CD8-positive, alpha-beta memory T cell (primary cell): ENCODE measurements at regions not wholly inside any gene's neighbourhood (a gene's known extent, or its start where the extent isn't known, plus 50 kb on each side); places are given as distances from the start of the nearest gene placed in this dataset.

Experiments
- CTCF ChIA-PET: fragments of 350-600 bp; sonication (Branson Sonifier 250); formaldehyde crosslinking; loops from one replicate; lab custom pipeline; 2021; ENCODE audit warnings: antibody characterized with exemption; lab: Charles Lee
- POLR2A ChIA-PET: fragments of 350-600 bp; sonication (Branson Sonifier 250); formaldehyde crosslinking; loops from one replicate; lab custom pipeline; 2021; ENCODE audit warnings: antibody characterized with exemption; lab: Charles Lee
- DNase-seq, 5 donors: peaks; one replicate each; pipeline versions ENCODE4 v3.0.0 to v3.0.0-alpha.2; 2020 to 2022; ENCODE audit warnings: mixed read lengths in 1 of 5
- H3K27ac ChIP-seq: one replicate; pipeline ENCODE4 v1.7.0; 2013; ENCODE audit warnings: low read depth, mild to moderate bottlenecking, low read length, moderate library complexity
- H3K27me3 ChIP-seq: 2 replicates; pipeline ENCODE4 v1.7.0; 2013; ENCODE audit warnings: low read length, mild to moderate bottlenecking; ENCODE audit not compliant: insufficient read depth, poor library complexity, severe bottlenecking
- H3K36me3 ChIP-seq: 2 replicates; pipeline ENCODE4 v1.7.0; 2013; ENCODE audit warnings: mild to moderate bottlenecking, low read length, moderate library complexity; ENCODE audit not compliant: insufficient read depth
- H3K4me1 ChIP-seq: 2 replicates; pipeline ENCODE4 v1.7.0; 2013; ENCODE audit warnings: mild to moderate bottlenecking, low read length, moderate library complexity; ENCODE audit not compliant: insufficient read depth
- H3K4me3 ChIP-seq: 2 replicates; pipeline ENCODE4 v1.7.0; 2013; ENCODE audit warnings: mild to moderate bottlenecking, low read length
- H3K9me3 ChIP-seq: 2 replicates; pipeline ENCODE4 v1.7.0; 2013; ENCODE audit warnings: mild to moderate bottlenecking, low read length
- H3K27ac Mint-ChIP-seq, 8 donors: one replicate each; pipeline ENCODE4 v1.8.0; 2020 to 2021; ENCODE audit warnings: mixed read lengths in 8 of 8, mild to moderate bottlenecking in 6 of 8, inconsistent platforms in 3 of 8, moderate library complexity in 3 of 8
- H3K27me3 Mint-ChIP-seq, 2 donors: one replicate each; pipeline ENCODE4 v1.8.0; 2020 to 2021; ENCODE audit warnings: mixed read lengths in 2 of 2, mild to moderate bottlenecking in 1 of 2, moderate library complexity in 1 of 2
- H3K36me3 Mint-ChIP-seq, 3 donors: one replicate each; pipeline ENCODE4 v1.8.0; 2020 to 2021; ENCODE audit warnings: mixed read lengths in 3 of 3, inconsistent platforms in 1 of 3, mild to moderate bottlenecking in 1 of 3
- H3K4me1 Mint-ChIP-seq, 3 donors: one replicate each; pipeline ENCODE4 v1.8.0; 2020 to 2021; ENCODE audit warnings: mixed read lengths in 3 of 3, inconsistent platforms in 1 of 3, mild to moderate bottlenecking in 1 of 3
- H3K4me3 Mint-ChIP-seq, 7 donors: one replicate each; pipeline ENCODE4 v1.8.0; 2020 to 2021; ENCODE audit warnings: mixed read lengths in 7 of 7, mild to moderate bottlenecking in 6 of 7, moderate library complexity in 4 of 7, inconsistent platforms in 2 of 7
- H3K9me3 Mint-ChIP-seq, 5 donors: one replicate each; pipeline ENCODE4 v1.8.0; 2020 to 2022; ENCODE audit warnings: mixed read lengths in 5 of 5, mild to moderate bottlenecking in 3 of 5, moderate library complexity in 2 of 5, inconsistent platforms in 1 of 5

- CTCF ChIA-PET, result interaction anchor here (1.0 kb wide), 1 partner anchor 16 kb away, joined by 3 read pairs; no protein-coding TSS in a partner anchor
- H3K27me3 Mint-ChIP-seq, result peaks cover 1 to 11% of the 10 kb centered on the region in 2 donors
- no peak overlapping the region for H3K27ac Mint-ChIP-seq
- DNase-seq, result no peak
- H3K36me3 Mint-ChIP-seq, result no peaks in the 10 kb centered on the region
- no peaks in the 10 kb centered on the region for H3K4me1 Mint-ChIP-seq
- H3K9me3 Mint-ChIP-seq, result peaks cover 0 to 6% (median 3%) of the 10 kb centered on the region in 5 donors
- Histone ChIP-seq H3K36me3 (no peaks in the 10 kb centered on the region), H3K27me3 (no peaks in the 10 kb centered on the region), H3K4me1 (no peaks in the 10 kb centered on the region), H3K27ac (no peak overlapping the region), H3K9me3 (no peaks in the 10 kb centered on the region), H3K4me3 (no peak overlapping the region)
- H3K4me3 Mint-ChIP-seq, result no peak overlapping the region
- POLR2A ChIA-PET, result no interaction called here
Observed at GRCh38 chr17:33469421-33469820, 176.3 kb upstream of the ASIC2 start.

- Mint-ChIP-seq H3K4me3 (no peak overlapping the region), H3K27me3 (peaks cover 1 to 16% of the 10 kb centered on the region in 2 donors), H3K4me1 (no peaks in the 10 kb centered on the region), H3K9me3 (peaks cover 0 to 6% (median 2%) of the 10 kb centered on the region in 5 donors), H3K27ac (no peak overlapping the region), H3K36me3 (no peaks in the 10 kb centered on the region)
- Histone ChIP-seq H3K4me3 (no peak overlapping the region), H3K27me3 (no peaks in the 10 kb centered on the region), H3K4me1 (no peaks in the 10 kb centered on the region), H3K27ac (no peak overlapping the region), H3K36me3 (no peaks in the 10 kb centered on the region), H3K9me3 (no peaks in the 10 kb centered on the region)
- CTCF ChIA-PET, result interaction anchor here (1.0 kb wide), 1 partner anchor 16 kb away, joined by 3 read pairs; no protein-coding TSS in a partner anchor
- no peak for DNase-seq
- POLR2A ChIA-PET, result no interaction called here
Observed at GRCh38 chr17:33469911-33470310, 176.8 kb upstream of the ASIC2 start.

GRCh38 chr17:33473061-33473460, 180.0 kb upstream of the ASIC2 start:
- Mint-ChIP-seq H3K27ac (no peak overlapping the region), H3K27me3 (peaks cover 1 to 22% of the 10 kb centered on the region in 2 donors), H3K36me3 (no peaks in the 10 kb centered on the region), H3K4me1 (no peaks in the 10 kb centered on the region), H3K4me3 (no peak overlapping the region), H3K9me3 (peaks cover 0 to 2% (median 0%) of the 10 kb centered on the region in 5 donors)
- H3K27me3 ChIP-seq, result no peaks in the 10 kb centered on the region
- ChIA-PET CTCF (no interaction called here), POLR2A (no interaction called here)
- no peaks in the 10 kb centered on the region for H3K9me3 ChIP-seq
- H3K4me3 ChIP-seq, result no peak overlapping the region
- no peaks in the 10 kb centered on the region for H3K4me1 ChIP-seq
- no peak for DNase-seq
- no peaks in the 10 kb centered on the region for H3K36me3 ChIP-seq
- H3K27ac ChIP-seq, result no peak overlapping the region

GRCh38 chr17:33474789-33475188, 181.7 kb upstream of the ASIC2 start:
- no peak overlapping the region for H3K4me3 ChIP-seq
- ChIA-PET CTCF (no interaction called here), POLR2A (no interaction called here)
- Mint-ChIP-seq H3K4me3 (no peak overlapping the region), H3K36me3 (no peaks in the 10 kb centered on the region), H3K27ac (no peak overlapping the region), H3K9me3 (no peaks in the 10 kb centered on the region), H3K27me3 (peaks cover 1 to 22% of the 10 kb centered on the region in 2 donors), H3K4me1 (no peaks in the 10 kb centered on the region)
- no peaks in the 10 kb centered on the region for H3K9me3 ChIP-seq
- DNase-seq, result no peak
- H3K4me1 ChIP-seq, result no peaks in the 10 kb centered on the region
- H3K36me3 ChIP-seq, result no peaks in the 10 kb centered on the region
- no peaks in the 10 kb centered on the region for H3K27me3 ChIP-seq
- no peak overlapping the region for H3K27ac ChIP-seq

- H3K4me1 Mint-ChIP-seq, result no peaks in the 10 kb centered on the region
- H3K9me3 Mint-ChIP-seq, result no peaks in the 10 kb centered on the region
- no peak overlapping the region for H3K27ac Mint-ChIP-seq
- Histone ChIP-seq H3K4me1 (no peaks in the 10 kb centered on the region), H3K9me3 (no peaks in the 10 kb centered on the region), H3K27me3 (no peaks in the 10 kb centered on the region), H3K4me3 (no peak overlapping the region), H3K27ac (no peak overlapping the region), H3K36me3 (no peaks in the 10 kb centered on the region)
- ChIA-PET POLR2A (no interaction called here), CTCF (no interaction called here)
- H3K36me3 Mint-ChIP-seq, result no peaks in the 10 kb centered on the region
- H3K4me3 Mint-ChIP-seq, result no peak overlapping the region
- H3K27me3 Mint-ChIP-seq, result peaks cover 1 to 22% of the 10 kb centered on the region in 2 donors
- DNase-seq, result no peak
Observed at GRCh38 chr17:33475594-33475993, 182.5 kb upstream of the ASIC2 start.

- Histone ChIP-seq H3K36me3 (no peaks in the 10 kb centered on the region), H3K27ac (no peak overlapping the region), H3K4me1 (no peaks in the 10 kb centered on the region), H3K9me3 (no peaks in the 10 kb centered on the region), H3K27me3 (no peaks in the 10 kb centered on the region), H3K4me3 (no peak overlapping the region)
- ChIA-PET POLR2A (no interaction called here), CTCF (no interaction called here)
- H3K4me3 Mint-ChIP-seq, result no peak overlapping the region
- no peak for DNase-seq
- H3K27me3 Mint-ChIP-seq, result peaks cover 0 to 8% of the 10 kb centered on the region in 2 donors
- no peak overlapping the region for H3K27ac Mint-ChIP-seq
- no peaks in the 10 kb centered on the region for H3K9me3 Mint-ChIP-seq
- H3K36me3 Mint-ChIP-seq, result no peaks in the 10 kb centered on the region
- H3K4me1 Mint-ChIP-seq, result no peaks in the 10 kb centered on the region
Observed at GRCh38 chr17:33481652-33482051, 188.6 kb upstream of the ASIC2 start.

- Histone ChIP-seq H3K27ac (no peak overlapping the region), H3K4me1 (no peaks in the 10 kb centered on the region), H3K36me3 (no peaks in the 10 kb centered on the region), H3K27me3 (no peaks in the 10 kb centered on the region), H3K9me3 (no peaks in the 10 kb centered on the region), H3K4me3 (no peak overlapping the region)
- no peaks in the 10 kb centered on the region for H3K4me1 Mint-ChIP-seq
- peaks cover 0 to 1% of the 10 kb centered on the region in 2 donors for H3K27me3 Mint-ChIP-seq
- H3K9me3 Mint-ChIP-seq, result no peaks in the 10 kb centered on the region
- H3K4me3 Mint-ChIP-seq, result no peak overlapping the region
- no peak for DNase-seq
- ChIA-PET POLR2A (no interaction called here), CTCF (no interaction called here)
- H3K27ac Mint-ChIP-seq, result no peak overlapping the region
- H3K36me3 Mint-ChIP-seq, result no peaks in the 10 kb centered on the region
Observed at GRCh38 chr17:33482636-33483035, 189.5 kb upstream of the ASIC2 start.

- no peaks in the 10 kb centered on the region for H3K36me3 Mint-ChIP-seq
- H3K27ac Mint-ChIP-seq, result no peak overlapping the region
- Histone ChIP-seq H3K36me3 (no peaks in the 10 kb centered on the region), H3K9me3 (no peaks in the 10 kb centered on the region), H3K4me3 (no peak overlapping the region), H3K27me3 (no peaks in the 10 kb centered on the region), H3K4me1 (no peaks in the 10 kb centered on the region), H3K27ac (no peak overlapping the region)
- no peaks in the 10 kb centered on the region for H3K4me1 Mint-ChIP-seq
- H3K9me3 Mint-ChIP-seq, result no peaks in the 10 kb centered on the region
- H3K4me3 Mint-ChIP-seq, result no peak overlapping the region
- ChIA-PET POLR2A (no interaction called here), CTCF (no interaction called here)
- DNase-seq, result no peak
- H3K27me3 Mint-ChIP-seq, result peaks cover 0 to 2% of the 10 kb centered on the region in 2 donors
Observed at GRCh38 chr17:33484559-33484958, 191.5 kb upstream of the ASIC2 start.
